Effector memory CD8-positive, alpha-beta T cell (primary cell): ENCODE measurements at regions not wholly inside any gene's neighbourhood (a gene's known extent, or its start where the extent isn't known, plus 50 kb on each side); places are given as distances from the start of the nearest gene placed in this dataset.

Source experiments
- ATAC-seq: fragments of 150-1000 bp; cut with Tn5 transposase; replicated peaks from 2 replicates; pipeline ENCODE4 v1.10.0; 2021; ENCODE audit warnings: mild to moderate bottlenecking, moderate library complexity
- DNase-seq, 3 experiments: peaks; one replicate each; pipeline ENCODE4 v3.0.0; 2021
- H3K27ac Mint-ChIP-seq, 2 donors: one replicate each; pipeline ENCODE4 v1.8.0; 2022; ENCODE audit warnings: mild to moderate bottlenecking in 2 of 2, mixed read lengths in 2 of 2, moderate library complexity in 2 of 2
- H3K27me3 Mint-ChIP-seq, 2 donors: one replicate each; pipeline ENCODE4 v1.8.0; 2022; ENCODE audit warnings: mixed read lengths in 2 of 2
- H3K36me3 Mint-ChIP-seq: one replicate; pipeline ENCODE4 v1.8.0; 2022; ENCODE audit warnings: mild to moderate bottlenecking, moderate library complexity, mixed read lengths; ENCODE audit not compliant: insufficient read depth
- H3K4me1 Mint-ChIP-seq, 2 donors: one replicate each; pipeline ENCODE4 v1.8.0; 2022; ENCODE audit warnings: low read depth in 2 of 2, mixed read lengths in 2 of 2
- H3K4me3 Mint-ChIP-seq, 2 donors: one replicate each; pipeline ENCODE4 v1.8.0; 2022; ENCODE audit warnings: mild to moderate bottlenecking in 2 of 2, mixed read lengths in 2 of 2, moderate library complexity in 2 of 2
- H3K9me3 Mint-ChIP-seq, 2 donors: one replicate each; pipeline ENCODE4 v1.8.0; 2022; ENCODE audit warnings: mixed read lengths in 2 of 2

DNA sequence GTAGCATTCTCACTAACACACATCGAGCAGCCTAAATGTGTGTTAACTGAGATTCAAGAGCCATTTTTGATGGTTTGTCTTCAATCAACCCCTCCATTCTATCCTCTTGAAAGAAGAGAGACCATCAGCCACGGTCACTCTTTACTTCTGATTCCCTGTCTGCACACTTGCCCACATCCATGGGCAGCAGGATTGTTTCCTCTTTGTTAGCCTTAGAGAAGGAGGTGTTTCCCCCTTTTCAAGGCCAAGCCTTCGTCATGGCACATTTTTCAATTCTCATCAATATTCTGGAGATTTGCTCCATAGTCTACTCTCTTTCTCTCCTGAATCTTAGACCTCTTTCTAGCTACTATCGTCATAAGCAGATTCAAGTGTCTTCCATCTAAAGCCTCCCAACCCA is 522.4 kb upstream of the NAALADL2 start:
- no peak overlapping the region for H3K27ac Mint-ChIP-seq
- ATAC-seq, result no peak
- peaks cover 9 to 17% of the 10 kb centered on the region in 2 donors for H3K9me3 Mint-ChIP-seq
- no peak overlapping the region for H3K4me3 Mint-ChIP-seq
- no peaks in the 10 kb centered on the region for H3K27me3 Mint-ChIP-seq
- H3K4me1 Mint-ChIP-seq, result no peaks in the 10 kb centered on the region
- no peaks in the 10 kb centered on the region for H3K36me3 Mint-ChIP-seq
- no peak for DNase-seq

GRCh38 chr3:174337227-174337626 is 521.9 kb upstream of the NAALADL2 start:
- DNase-seq, result no peak
- H3K4me3 Mint-ChIP-seq, result no peak overlapping the region
- H3K9me3 Mint-ChIP-seq, result peaks cover 9 to 20% of the 10 kb centered on the region in 2 donors
- no peaks in the 10 kb centered on the region for H3K27me3 Mint-ChIP-seq
- no peak for ATAC-seq
- H3K36me3 Mint-ChIP-seq, result no peaks in the 10 kb centered on the region
- H3K4me1 Mint-ChIP-seq, result no peaks in the 10 kb centered on the region
- no peak overlapping the region for H3K27ac Mint-ChIP-seq

DNA sequence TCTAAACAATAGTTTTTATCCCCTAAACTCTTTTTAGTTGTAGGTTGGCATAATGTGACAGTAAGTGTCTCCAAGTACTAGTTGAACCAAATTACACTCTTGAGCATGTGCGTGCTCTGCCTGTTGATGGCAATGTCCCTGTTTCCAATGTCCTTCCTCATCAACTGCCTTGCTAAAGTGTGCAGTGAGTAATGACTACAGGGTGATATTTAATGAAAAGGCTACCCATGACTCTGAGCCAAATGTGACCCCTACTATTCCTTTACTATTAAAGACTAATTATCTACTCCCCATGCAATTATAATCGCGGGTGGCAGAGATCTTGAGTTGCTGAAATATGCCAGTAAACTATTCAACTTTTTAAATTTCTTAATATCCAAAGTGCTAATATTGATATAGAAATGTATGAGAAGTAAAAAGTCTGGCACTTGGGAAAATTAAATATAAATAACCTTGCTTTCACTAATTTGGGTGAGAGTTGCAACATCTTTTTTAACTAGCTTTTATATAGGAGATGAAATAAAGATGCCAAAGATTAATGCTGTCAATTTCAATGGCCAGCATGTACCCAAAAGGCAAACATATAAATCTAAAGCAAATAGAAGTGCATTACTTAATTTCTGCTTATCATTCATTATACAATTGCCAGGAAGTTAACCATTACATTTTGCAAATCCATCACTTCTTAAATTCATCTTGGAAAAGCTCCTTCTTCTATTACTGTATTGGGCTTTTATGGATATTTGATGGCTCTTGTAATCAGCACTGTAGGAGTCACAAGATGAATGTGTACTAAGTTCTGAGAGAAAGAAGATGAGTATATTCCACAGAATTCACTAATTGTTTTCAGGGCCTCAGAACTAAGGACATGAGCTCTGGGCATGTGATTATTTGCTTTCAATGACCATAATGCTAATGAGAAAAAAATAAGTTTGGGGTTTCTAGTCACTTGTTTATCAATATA is 518.2 kb upstream of the NAALADL2 start:
- Mint-ChIP-seq H3K27me3 (no peaks in the 10 kb centered on the region), H3K4me3 (no peak overlapping the region), H3K36me3 (no peaks in the 10 kb centered on the region), H3K27ac (no peak overlapping the region), H3K4me1 (no peaks in the 10 kb centered on the region), H3K9me3 (peaks cover 11 to 29% of the 10 kb centered on the region in 2 donors)
- no peak for ATAC-seq
- no peak for DNase-seq

DNA sequence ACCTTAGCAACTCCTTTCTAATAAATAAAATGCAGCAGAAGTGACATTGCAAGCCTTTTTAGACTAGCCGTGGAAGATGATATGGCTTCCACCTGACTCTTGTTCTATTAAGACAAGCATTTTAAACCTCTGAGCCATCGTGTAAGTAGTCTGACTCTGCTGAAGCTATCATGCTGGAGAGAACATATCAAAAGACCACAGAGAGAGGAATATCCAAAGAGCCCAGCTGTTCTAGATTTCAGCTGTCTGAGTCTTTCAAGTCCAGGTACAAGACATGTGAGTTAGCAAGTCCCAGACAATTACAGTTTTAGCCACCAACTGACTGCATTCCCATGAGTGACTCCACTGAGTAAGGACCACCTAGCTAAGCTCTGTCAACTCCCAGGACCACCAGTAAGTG is 517.0 kb upstream of the NAALADL2 start:
- DNase-seq, result no peak
- Mint-ChIP-seq H3K36me3 (no peaks in the 10 kb centered on the region), H3K27ac (no peak overlapping the region), H3K4me3 (no peak overlapping the region), H3K4me1 (no peaks in the 10 kb centered on the region), H3K9me3 (peaks cover 6 to 23% of the 10 kb centered on the region in 2 donors), H3K27me3 (no peaks in the 10 kb centered on the region)
- no peak for ATAC-seq

- Mint-ChIP-seq H3K4me3 (no peak overlapping the region), H3K36me3 (no peaks in the 10 kb centered on the region), H3K9me3 (peaks cover 5 to 15% of the 10 kb centered on the region in 2 donors), H3K4me1 (no peaks in the 10 kb centered on the region), H3K27me3 (no peaks in the 10 kb centered on the region), H3K27ac (no peak overlapping the region)
- ATAC-seq, result no peak
- no peak for DNase-seq
These were observed 516.1 kb upstream of the NAALADL2 start for GRCh38 chr3:174342941-174343501.

DNA sequence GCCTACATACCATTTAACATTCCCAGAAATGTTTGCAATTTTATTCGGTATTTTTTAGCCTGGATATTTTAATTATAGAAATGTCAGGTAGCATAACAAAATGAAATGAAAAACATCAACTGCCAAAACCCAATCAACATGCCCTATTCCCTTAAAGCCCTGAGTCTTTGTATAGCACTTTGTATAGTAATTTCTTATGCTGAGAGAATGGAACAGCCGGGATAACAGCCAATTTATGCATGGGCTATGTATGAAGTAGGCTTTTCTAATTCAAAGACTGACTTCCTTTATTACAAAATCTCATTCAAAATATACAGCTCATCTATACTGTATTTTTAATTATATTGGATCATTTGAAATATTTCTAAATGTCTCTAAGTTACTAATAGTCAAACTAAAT is 513.0 kb upstream of the NAALADL2 start:
- no peak overlapping the region for H3K27ac Mint-ChIP-seq
- no peaks in the 10 kb centered on the region for H3K27me3 Mint-ChIP-seq
- H3K4me1 Mint-ChIP-seq, result no peaks in the 10 kb centered on the region
- H3K4me3 Mint-ChIP-seq, result no peak overlapping the region
- peaks cover 9 to 18% of the 10 kb centered on the region in 2 donors for H3K9me3 Mint-ChIP-seq
- DNase-seq (no peak), ATAC-seq (no peak)
- H3K36me3 Mint-ChIP-seq, result no peaks in the 10 kb centered on the region

DNA sequence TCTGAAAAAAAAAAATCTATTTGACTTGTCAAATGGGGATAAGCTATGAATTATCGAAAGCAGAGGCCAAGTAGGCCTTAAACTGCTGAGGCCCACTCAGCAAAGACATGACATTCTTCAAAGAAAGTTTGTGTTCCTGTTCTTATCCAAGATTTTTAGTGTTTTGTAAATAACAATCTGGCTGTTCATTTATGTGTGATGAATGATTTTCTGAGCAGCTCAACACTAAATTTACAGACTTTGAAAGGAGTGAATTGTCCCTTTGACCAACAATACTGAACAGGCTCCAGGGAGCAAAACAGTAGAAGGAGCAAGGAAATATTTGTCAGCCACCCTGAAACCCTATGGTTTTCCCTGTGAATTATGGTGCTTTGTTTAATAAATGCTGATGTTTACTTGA is 512.6 kb upstream of the NAALADL2 start:
- no peaks in the 10 kb centered on the region for H3K36me3 Mint-ChIP-seq
- no peak overlapping the region for H3K4me3 Mint-ChIP-seq
- no peaks in the 10 kb centered on the region for H3K27me3 Mint-ChIP-seq
- no peaks in the 10 kb centered on the region for H3K4me1 Mint-ChIP-seq
- ATAC-seq (no peak), DNase-seq (no peak)
- H3K9me3 Mint-ChIP-seq, result peaks cover 9 to 18% of the 10 kb centered on the region in 2 donors
- no peak overlapping the region for H3K27ac Mint-ChIP-seq

GRCh38 chr3:174347474-174348138 is 511.5 kb upstream of the NAALADL2 start:
- Mint-ChIP-seq H3K27ac (no peak overlapping the region), H3K4me3 (no peak overlapping the region), H3K27me3 (no peaks in the 10 kb centered on the region), H3K36me3 (no peaks in the 10 kb centered on the region), H3K9me3 (peaks cover 9 to 18% of the 10 kb centered on the region in 2 donors), H3K4me1 (no peaks in the 10 kb centered on the region)
- DNase-seq, result no peak
- no peak for ATAC-seq

GRCh38 chr3:174352227-174352626 is 506.9 kb upstream of the NAALADL2 start:
- Mint-ChIP-seq H3K27me3 (no peaks in the 10 kb centered on the region), H3K36me3 (no peaks in the 10 kb centered on the region), H3K4me1 (no peaks in the 10 kb centered on the region), H3K4me3 (no peak overlapping the region), H3K9me3 (peaks cover 11 to 13% of the 10 kb centered on the region in 2 donors), H3K27ac (no peak overlapping the region)
- no peak for ATAC-seq
- no peak for DNase-seq

DNA sequence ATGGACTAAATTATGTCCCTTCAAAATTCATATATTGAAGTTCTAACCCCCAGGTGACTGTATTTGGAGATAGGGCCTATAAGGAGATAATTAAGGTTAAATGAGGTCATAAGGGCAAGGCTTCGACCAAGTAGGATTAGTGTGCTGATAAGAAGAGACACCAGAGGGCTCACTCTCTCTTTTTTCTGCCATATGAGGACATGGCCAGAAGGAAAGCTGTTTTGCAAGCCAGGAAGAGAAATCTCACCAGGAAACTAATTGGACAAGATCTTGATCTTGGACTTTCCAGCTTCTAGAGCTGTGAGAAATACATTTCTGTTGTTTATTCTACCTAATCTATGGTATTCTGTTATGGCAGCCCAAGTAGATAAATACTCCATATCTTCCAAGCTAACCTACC is 503.6 kb upstream of the NAALADL2 start:
- ATAC-seq, result no peak
- H3K36me3 Mint-ChIP-seq, result no peaks in the 10 kb centered on the region
- no peak overlapping the region for H3K27ac Mint-ChIP-seq

GRCh38 chr3:174356596-174356995 is 502.5 kb upstream of the NAALADL2 start:
- no peaks in the 10 kb centered on the region for H3K27me3 Mint-ChIP-seq
- H3K36me3 Mint-ChIP-seq, result no peaks in the 10 kb centered on the region
- ATAC-seq, result no peak
- DNase-seq, result no peak
- H3K27ac Mint-ChIP-seq, result no peak overlapping the region
- H3K4me3 Mint-ChIP-seq, result no peak overlapping the region
- peaks cover 7 to 11% of the 10 kb centered on the region in 2 donors for H3K9me3 Mint-ChIP-seq
- H3K4me1 Mint-ChIP-seq, result no peaks in the 10 kb centered on the region

More for the DNA sequence above, 503.6 kb upstream of the NAALADL2 start:
- Mint-ChIP-seq H3K4me3 (no peak overlapping the region), H3K9me3 (peaks cover 7 to 11% of the 10 kb centered on the region in 2 donors), H3K27me3 (no peaks in the 10 kb centered on the region), H3K4me1 (no peaks in the 10 kb centered on the region)
- no peak for DNase-seq

GRCh38 chr3:174358252-174358651 is 500.9 kb upstream of the NAALADL2 start:
- no peaks in the 10 kb centered on the region for H3K27me3 Mint-ChIP-seq
- H3K27ac Mint-ChIP-seq, result no peak overlapping the region
- no peak for DNase-seq
- no peak for ATAC-seq
- no peaks in the 10 kb centered on the region for H3K36me3 Mint-ChIP-seq
- H3K4me1 Mint-ChIP-seq, result no peaks in the 10 kb centered on the region
- H3K4me3 Mint-ChIP-seq, result no peak overlapping the region
- peaks cover 0 to 13% of the 10 kb centered on the region in 2 donors for H3K9me3 Mint-ChIP-seq

- no peak overlapping the region for H3K27ac Mint-ChIP-seq
These were observed 496.6 kb upstream of the NAALADL2 start for GRCh38 chr3:174362556-174362955.

More at GRCh38 chr3:174362556-174362955, 496.6 kb upstream of the NAALADL2 start:
- H3K36me3 Mint-ChIP-seq, result no peaks in the 10 kb centered on the region
- no peaks in the 10 kb centered on the region for H3K4me1 Mint-ChIP-seq
- no peak overlapping the region for H3K4me3 Mint-ChIP-seq
- H3K27me3 Mint-ChIP-seq, result no peaks in the 10 kb centered on the region
- DNase-seq (no peak), ATAC-seq (no peak)
- H3K9me3 Mint-ChIP-seq, result peaks cover 0 to 12% of the 10 kb centered on the region in 2 donors
